ENCODE measurements at regions not wholly inside any gene's neighbourhood (a gene's known extent, or its start where the extent isn't known, plus 50 kb on each side); places are given as distances from the start of the nearest gene placed in this dataset.

DNA sequence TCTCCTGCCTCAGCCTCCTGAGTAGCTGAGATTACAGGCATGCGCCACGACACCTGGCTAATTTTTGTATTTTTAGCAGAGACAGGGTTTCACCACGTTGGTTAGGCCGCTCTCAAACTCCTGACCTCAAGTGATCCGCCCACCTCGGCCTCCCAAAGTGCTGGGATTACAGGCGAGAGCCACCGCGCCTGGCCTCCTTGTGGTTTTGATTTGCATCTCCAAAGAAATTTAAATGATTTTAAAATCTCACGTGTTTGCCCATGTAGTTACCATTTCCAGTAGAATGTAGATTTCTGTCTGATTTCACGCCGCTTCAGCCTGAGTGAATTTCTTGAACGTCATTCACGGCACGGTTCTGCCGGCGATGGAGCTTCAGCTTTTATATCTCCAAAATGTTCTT, 55.8 kb downstream of the IGF2 start:
- no peak for DNase-seq

DNA sequence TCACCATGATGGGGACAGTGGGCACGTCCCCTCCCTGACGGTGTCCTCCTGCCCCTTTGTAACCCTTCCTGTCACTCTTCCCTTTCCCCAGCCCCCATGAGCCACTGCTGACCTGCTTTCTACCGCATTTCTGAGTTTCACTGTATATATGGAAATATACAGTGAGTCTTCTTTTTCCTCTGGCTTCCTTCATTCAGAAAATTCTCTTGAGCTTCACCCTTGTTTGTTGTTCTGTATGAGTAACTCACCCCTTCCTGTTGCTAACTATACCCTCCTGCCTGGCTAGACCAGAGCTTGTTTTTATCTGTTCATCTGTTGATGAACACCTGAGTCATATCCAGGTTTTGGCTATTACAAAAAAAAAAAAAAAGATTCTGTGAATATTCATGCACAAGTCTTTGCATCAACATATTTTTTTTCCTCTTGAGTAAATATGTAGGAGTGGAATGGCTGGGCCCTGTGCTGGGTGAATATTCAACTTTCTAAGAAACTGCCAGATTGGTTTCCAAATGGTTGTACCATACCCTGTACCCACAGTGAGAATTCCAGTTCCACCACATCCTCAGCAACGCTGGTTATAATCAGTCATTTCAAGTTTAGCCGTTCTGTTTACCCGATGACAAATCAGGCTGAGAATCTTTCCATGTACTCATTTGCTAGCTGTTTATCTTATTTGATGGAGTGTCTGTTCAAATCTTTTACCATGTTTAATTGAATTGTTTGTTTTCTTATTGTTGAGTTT, 62.0 kb downstream of the IGF2 start:
- DNase-seq = peak in 2 of 5 experiments; percentile 25 to 82

- no peak for DNase-seq
Observed at GRCh38 chr11:2076441-2076840, 62.7 kb downstream of the IGF2 start.

DNA sequence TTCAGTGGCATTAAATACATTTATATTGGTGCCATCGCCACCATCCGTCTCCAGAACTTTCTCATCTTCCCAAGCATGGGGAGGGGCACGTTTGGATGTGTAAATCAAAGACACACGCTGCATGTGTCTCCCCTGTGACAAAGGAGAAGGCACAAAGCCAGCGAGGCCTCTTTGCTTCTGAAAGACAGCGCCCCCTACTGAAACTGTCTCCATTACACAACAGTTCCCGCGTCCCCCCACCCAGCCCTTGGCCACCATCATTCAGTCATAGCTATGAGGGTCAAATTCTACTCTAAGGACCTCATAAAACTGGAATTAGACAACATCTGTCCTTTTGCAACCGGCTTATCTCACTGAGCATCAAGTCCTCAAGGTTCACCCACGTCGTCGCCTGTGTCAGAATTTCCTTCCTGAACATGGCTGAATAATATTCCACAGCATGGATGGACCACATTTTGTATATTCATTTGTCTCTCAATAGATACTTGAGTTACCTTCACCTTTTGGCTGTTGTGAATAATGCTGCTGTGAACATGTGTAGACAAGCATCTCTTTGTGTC, 64.8 kb downstream of the IGF2 start:
- DNase-seq = no peak

DNA sequence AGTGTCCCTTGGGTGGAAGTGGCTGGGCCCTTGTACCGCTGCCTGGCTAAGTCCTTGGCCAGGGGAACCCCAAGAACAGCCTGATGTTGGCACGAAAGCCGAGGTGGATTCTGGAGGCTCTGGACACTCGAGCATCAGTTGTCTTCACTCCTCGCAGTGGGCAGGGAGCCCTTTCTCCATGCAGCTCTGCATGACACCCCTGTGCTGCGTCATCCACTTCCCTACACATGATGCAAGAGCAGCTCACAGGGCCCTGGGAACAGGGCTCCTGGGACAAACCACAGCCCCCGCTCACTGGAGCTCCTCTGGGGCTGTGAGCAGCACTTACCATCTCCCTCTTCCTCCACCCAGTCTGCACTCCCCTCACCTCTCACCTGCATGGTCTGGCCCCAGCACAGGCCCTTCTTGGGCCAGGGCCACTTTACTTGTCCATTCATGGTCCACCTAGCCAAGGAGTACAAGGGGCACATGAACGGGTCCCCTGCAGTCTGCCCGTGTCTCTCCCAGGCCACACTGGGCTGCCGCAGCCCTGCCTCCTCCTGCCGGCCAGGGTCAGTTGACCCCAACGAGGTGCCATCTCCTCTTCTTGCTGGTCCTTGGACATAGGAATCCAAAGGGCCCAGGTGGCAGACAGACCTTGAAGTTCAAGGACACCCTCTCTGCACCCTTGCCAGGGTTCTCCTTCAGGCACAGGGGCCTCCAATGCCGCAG, 66.5 kb downstream of the IGF2 start:
- DNase-seq = no peak

GRCh38 chr11:2071748-2072385, 67.3 kb downstream of the IGF2 start:
- DNase-seq = no peak
